Keratinocyte (primary cell): ENCODE measurements at regions not wholly inside any gene's neighbourhood (a gene's known extent, or its start where the extent isn't known, plus 50 kb on each side); places are given as distances from the start of the nearest gene placed in this dataset.

ENCODE experiments used
- DNase-seq: peaks from one replicate; pipeline ENCODE4 v3.0.0-alpha.2; 2011; ENCODE audit warnings: low read depth, missing footprints, low spot score
- FAIRE-seq: peaks from 2 replicates; lab custom pipeline; 2011; peaks lifted over from hg19 to GRCh38; lab: Jason Lieb, UNC
- H2AFZ ChIP-seq: 2 replicates; pipeline ENCODE4 v1.6.0; 2012; ENCODE audit warnings: low read length, control low read depth, inconsistent platforms; ENCODE audit not compliant: control insufficient read depth
- H3K27ac ChIP-seq: 2 replicates; pipeline ENCODE4 v1.5.1; 2011; ENCODE audit warnings: low read length; ENCODE audit not compliant: control insufficient read depth, insufficient read depth
- H3K27me3 ChIP-seq: 3 replicates; pipeline ENCODE4 v1.6.0; 2011; ENCODE audit warnings: low read length; ENCODE audit not compliant: control insufficient read depth, insufficient read depth; ENCODE audit errors: extremely low read depth
- H3K36me3 ChIP-seq, 2 experiments: 2 replicates in 1 of 2; 3 replicates in 1 of 2; pipeline ENCODE4 v1.5.1; 2011; ENCODE audit warnings: low read length in 2 of 2, mild to moderate bottlenecking in 1 of 2; ENCODE audit not compliant: control insufficient read depth in 2 of 2, insufficient read depth in 2 of 2; ENCODE audit errors: extremely low read depth in 1 of 2
- H3K4me1 ChIP-seq: 3 replicates; pipeline ENCODE4 v1.5.1; 2011; ENCODE audit warnings: low read length; ENCODE audit not compliant: control insufficient read depth, insufficient read depth; ENCODE audit errors: extremely low read depth
- H3K4me2 ChIP-seq: 3 replicates; pipeline ENCODE4 v1.6.0; 2011; ENCODE audit warnings: low read depth, low read length; ENCODE audit not compliant: control insufficient read depth, insufficient read depth; ENCODE audit errors: extremely low read depth
- H3K4me3 ChIP-seq, 3 experiments: fragments of 200-600 bp in 1 of 3; sonication (generic) in 1 of 3; 2 replicates in 2 of 3; 3 replicates in 1 of 3; pipeline ENCODE4 v1.5.1; 2011 to 2016; ENCODE audit warnings: low read length in 3 of 3, mild to moderate bottlenecking in 3 of 3, control low read depth in 2 of 3, inconsistent platforms in 1 of 3, low read depth in 1 of 3, mixed read lengths in 1 of 3, mixed run types in 1 of 3, moderate library complexity in 1 of 3; ENCODE audit not compliant: control insufficient read depth in 2 of 3, insufficient read depth in 2 of 3; ENCODE audit errors: extremely low read depth in 1 of 3
- H3K79me2 ChIP-seq: 2 replicates; pipeline ENCODE4 v1.6.0; 2012; ENCODE audit warnings: low read length; ENCODE audit not compliant: control insufficient read depth, insufficient read depth
- H3K9ac ChIP-seq: 3 replicates; pipeline ENCODE4 v1.6.0; 2011; ENCODE audit warnings: low read length; ENCODE audit not compliant: control insufficient read depth, insufficient read depth; ENCODE audit errors: extremely low read depth
- H3K9me1 ChIP-seq: 3 replicates; pipeline ENCODE4 v1.6.0; 2011; ENCODE audit warnings: low read length; ENCODE audit not compliant: control insufficient read depth, insufficient read depth; ENCODE audit errors: extremely low read depth
- H3K9me3 ChIP-seq: 2 replicates; pipeline ENCODE4 v1.5.1; 2012; ENCODE audit warnings: low read depth, low read length; ENCODE audit not compliant: control insufficient read depth
- H4K20me1 ChIP-seq: 3 replicates; pipeline ENCODE4 v1.6.0; 2011; ENCODE audit warnings: low read length; ENCODE audit not compliant: control insufficient read depth, insufficient read depth; ENCODE audit errors: extremely low read depth
- CTCF ChIP-seq, 3 experiments: IDR thresholded peaks in 1 of 3; conservative IDR thresholded peaks in 1 of 3; optimal IDR thresholded peaks in 1 of 3; 2 replicates in 2 of 3; 3 replicates in 1 of 3; pipeline versions ENCODE3 to v1.5.1; 2011; ENCODE audit warnings: low read length in 3 of 3, mild to moderate bottlenecking in 3 of 3, moderate library complexity in 2 of 3, control low read depth in 1 of 3, inconsistent platforms in 1 of 3; ENCODE audit not compliant: insufficient read depth in 2 of 3; ENCODE audit errors: extremely low read depth in 1 of 3
- EZH2 ChIP-seq: IDR thresholded peaks from one replicate; pipeline ENCODE4 v1.6.1; 2012; ENCODE audit warnings: inconsistent platforms, mild to moderate bottlenecking, low read length, moderate library complexity
- dilution Hi-C: fragments of 300-500 bp; cut with MboI; formaldehyde crosslinking; loops from one replicate; pipeline ENCODE4 v1.7.0; 2020; ENCODE audit warnings: low sequenced_read_pairs; ENCODE audit not compliant: extremely low pct_ligation_motif_present

GRCh38 chr21:19501115-19501514 is 1097.5 kb upstream of the TMPRSS15 start:
- dilution Hi-C loops, result no loop called here
- DNase-seq, result no peak
- no peaks in the 10 kb centered on the region for H3K79me2 ChIP-seq

GRCh38 chr21:19507682-19508260 is 1104.2 kb upstream of the TMPRSS15 start:
- H3K27ac ChIP-seq, result no peak overlapping the region
- H3K9me1 ChIP-seq, result no peaks in the 10 kb centered on the region
- peaks cover 2% of the 10 kb centered on the region for H3K9me3 ChIP-seq
- TF ChIP-seq CTCF (optimal IDR thresholded peaks at IDR 0.05 in 1 of 3, IDR thresholded peaks at IDR 0.05 in 1 of 3, conservative IDR thresholded peaks at IDR 0.05 in 1 of 3; ENCODE audit: extremely low read depth in 1 of 3, insufficient read depth in 2 of 3, low read length in 3 of 3) (no peak), EZH2 (no peak)
- no peaks in the 10 kb centered on the region for H4K20me1 ChIP-seq
- H3K4me2 ChIP-seq, result no peak overlapping the region
- H3K9ac ChIP-seq, result no peak overlapping the region
- DNase-seq (no peak), FAIRE-seq (no peak)
- dilution Hi-C loops, result no loop called here
- H3K27me3 ChIP-seq, result no peaks in the 10 kb centered on the region
- H3K36me3 ChIP-seq, result no peaks in the 10 kb centered on the region
- no peaks in the 10 kb centered on the region for H3K79me2 ChIP-seq
- no peak overlapping the region for H2AFZ ChIP-seq
- H3K4me3 ChIP-seq, result no peak overlapping the region
- no peaks in the 10 kb centered on the region for H3K4me1 ChIP-seq

More at GRCh38 chr21:19501115-19501514, 1097.5 kb upstream of the TMPRSS15 start:
- no peak overlapping the region for H2AFZ ChIP-seq
- H3K4me3 ChIP-seq, result no peak overlapping the region
- H3K9me1 ChIP-seq, result no peaks in the 10 kb centered on the region
- H3K9ac ChIP-seq, result no peak overlapping the region
- no peaks in the 10 kb centered on the region for H4K20me1 ChIP-seq
- no peaks in the 10 kb centered on the region for H3K9me3 ChIP-seq
- H3K4me2 ChIP-seq, result no peak overlapping the region
- no peaks in the 10 kb centered on the region for H3K4me1 ChIP-seq
- H3K27ac ChIP-seq, result no peak overlapping the region
- FAIRE-seq, result no peak
- no peaks in the 10 kb centered on the region for H3K27me3 ChIP-seq
- no peaks in the 10 kb centered on the region for H3K36me3 ChIP-seq
- no peak for TF ChIP-seq CTCF (optimal IDR thresholded peaks at IDR 0.05 in 1 of 3, IDR thresholded peaks at IDR 0.05 in 1 of 3, conservative IDR thresholded peaks at IDR 0.05 in 1 of 3; ENCODE audit: extremely low read depth in 1 of 3, insufficient read depth in 2 of 3, low read length in 3 of 3)
- no peak for TF ChIP-seq EZH2
